Neural cell (in vitro differentiated cells): ENCODE measurements at regions not wholly inside any gene's neighbourhood (a gene's known extent, or its start where the extent isn't known, plus 50 kb on each side); places are given as distances from the start of the nearest gene placed in this dataset.

Source experiments
- H2AFZ ChIP-seq: fragments of 200-600, 300-800 bp; sonication (generic), shearing (Covaris generic); 2 replicates; pipeline ENCODE4 v1.6.0; 2014; ENCODE audit warnings: low read depth, mild to moderate bottlenecking, antibody characterized with exemption, low read length, moderate library complexity
- H3F3A ChIP-seq: fragments of 200-600 bp; shearing (Covaris generic); 2 replicates; pipeline ENCODE4 v1.6.1; 2016; ENCODE audit warnings: mild to moderate bottlenecking, moderate library complexity, mixed read lengths, antibody characterized with exemption, low read length; ENCODE audit not compliant: insufficient read depth, poor library complexity, severe bottlenecking
- H3K27ac ChIP-seq: fragments of 200-600, 300-800 bp; sonication (generic), shearing (Covaris generic); 2 replicates; pipeline ENCODE4 v1.5.1; 2014; ENCODE audit warnings: mild to moderate bottlenecking, low read length, moderate library complexity
- H3K27me3 ChIP-seq: fragments of 300-800, 200-600 bp; sonication (generic), shearing (Covaris generic); 2 replicates; pipeline ENCODE4 v1.6.0; 2014; ENCODE audit warnings: mild to moderate bottlenecking, low read depth, low read length, moderate library complexity; ENCODE audit not compliant: insufficient read depth
- H3K36me3 ChIP-seq: fragments of 300-800, 200-600 bp; sonication (generic), shearing (Covaris generic); 2 replicates; pipeline ENCODE4 v1.5.1; 2014; ENCODE audit warnings: mild to moderate bottlenecking, antibody characterized with exemption, low read length, moderate library complexity; ENCODE audit not compliant: insufficient read depth
- H3K4me2 ChIP-seq: fragments of 300-800, 200-600 bp; sonication (generic), shearing (Covaris generic); 2 replicates; pipeline ENCODE4 v1.6.0; 2014; ENCODE audit warnings: mild to moderate bottlenecking, low read length
- H3K4me3 ChIP-seq: fragments of 300-800, 200-600 bp; sonication (generic), shearing (Covaris generic); 2 replicates; pipeline ENCODE4 v1.5.1; 2014; ENCODE audit warnings: mild to moderate bottlenecking, low read length, moderate library complexity
- H3K79me2 ChIP-seq: fragments of 200-600 bp; shearing (Covaris generic); replicated peaks from 2 replicates; pipeline ENCODE4 v1.6.0; 2014; ENCODE audit warnings: mild to moderate bottlenecking, low read length, moderate library complexity; ENCODE audit not compliant: insufficient read depth
- H3K9ac ChIP-seq: fragments of 300-800, 200-600 bp; sonication (generic), shearing (Covaris generic); 2 replicates; pipeline ENCODE4 v1.6.1; 2016; ENCODE audit warnings: mild to moderate bottlenecking, low read length, mixed read lengths
- H3K9me2 ChIP-seq: fragments of 200-600 bp; shearing (Covaris generic); 2 replicates; pipeline ENCODE4 v1.6.1; 2016; ENCODE audit warnings: mild to moderate bottlenecking, low read length, mixed read lengths; ENCODE audit not compliant: insufficient read depth
- H3K9me3 ChIP-seq: fragments of 200-600, 300-800 bp; sonication (generic), shearing (Covaris generic); 2 replicates; pipeline ENCODE4 v1.6.1; 2016; ENCODE audit warnings: mild to moderate bottlenecking, mixed run types, low read length, moderate library complexity, mixed read lengths
- H4K20me1 ChIP-seq: fragments of 200-600 bp; shearing (Covaris generic); 2 replicates; pipeline ENCODE4 v1.6.1; 2016; ENCODE audit warnings: mild to moderate bottlenecking, mixed run types; ENCODE audit not compliant: insufficient read depth
- EP300 ChIP-seq: fragments of 450-650 bp; conservative IDR thresholded peaks from 2 replicates; pipeline ENCODE4 v1.6.1; 2014; ENCODE audit warnings: antibody characterized with exemption, mild to moderate bottlenecking, moderate library complexity; ENCODE audit not compliant: poor library complexity, severe bottlenecking
- EZH2 ChIP-seq: fragments of 200-600, 300-800 bp; shearing (Covaris generic), sonication (generic); IDR thresholded peaks from 2 replicates; pipeline ENCODE4 v1.6.1; 2014; ENCODE audit warnings: antibody characterized with exemption, low read length, borderline replicate concordance, mild to moderate bottlenecking; ENCODE audit not compliant: insufficient read depth, poor library complexity, severe bottlenecking
- MXI1 ChIP-seq: fragments of 450-650 bp; conservative IDR thresholded peaks from 2 replicates; pipeline ENCODE4 v1.6.1; 2014; ENCODE audit warnings: antibody characterized with exemption, mild to moderate bottlenecking; ENCODE audit not compliant: poor library complexity, severe bottlenecking
- POLR2AphosphoS5 ChIP-seq: IDR thresholded peaks from 2 replicates; pipeline ENCODE4 v1.6.1; 2012
- RAD21 ChIP-seq: fragments of 450-650 bp; conservative IDR thresholded peaks from 2 replicates; pipeline ENCODE4 v1.6.1; 2014; ENCODE audit warnings: antibody characterized with exemption, mild to moderate bottlenecking, moderate library complexity
- REST ChIP-seq: IDR thresholded peaks from 2 replicates; pipeline ENCODE4 v1.6.1; 2012; ENCODE audit warnings: borderline replicate concordance
- SMC3 ChIP-seq: fragments of 450-650 bp; conservative IDR thresholded peaks from 2 replicates; pipeline ENCODE4 v1.6.1; 2014; ENCODE audit warnings: antibody characterized with exemption, mild to moderate bottlenecking, moderate library complexity; ENCODE audit not compliant: poor library complexity
- TAF1 ChIP-seq: IDR thresholded peaks from 2 replicates; pipeline ENCODE4 v1.6.1; 2012; ENCODE audit warnings: low read depth
- TF ChIP-seq, protein P1 (sequence below): fragments of 450-650 bp; IDR thresholded peaks from 2 replicates; pipeline ENCODE4 v1.5.1; 2014; ENCODE audit warnings: antibody characterized with exemption, mild to moderate bottlenecking, moderate library complexity; ENCODE audit not compliant: poor library complexity, severe bottlenecking

DNA sequence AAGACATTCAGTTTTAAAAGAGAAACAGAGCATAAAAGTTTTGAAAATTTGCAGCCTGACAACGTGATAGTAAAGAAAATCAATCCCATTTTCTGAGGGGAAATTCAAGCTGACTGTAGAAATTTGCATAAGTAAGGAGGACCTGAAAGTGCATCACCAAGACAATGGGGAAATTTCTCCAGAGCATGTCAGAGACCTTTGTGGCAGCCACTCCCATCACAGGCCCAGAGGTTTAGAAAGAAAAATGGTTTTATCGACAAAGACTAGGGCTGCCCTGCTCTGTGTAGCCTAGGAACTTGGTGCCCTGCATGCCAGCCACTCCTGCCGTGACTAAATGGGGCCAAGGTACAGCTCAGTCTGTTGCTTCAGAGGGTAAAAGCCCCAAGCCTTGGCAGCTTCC, 1640.2 kb upstream of the PRMT6 start:
- TF ChIP-seq RAD21: no peak
- no peak for TF ChIP-seq POLR2AphosphoS5
- TF ChIP-seq MXI1: no peak
- no peak for TF ChIP-seq EZH2
- TF ChIP-seq EP300: no peak
- TF ChIP-seq, protein P1, sequence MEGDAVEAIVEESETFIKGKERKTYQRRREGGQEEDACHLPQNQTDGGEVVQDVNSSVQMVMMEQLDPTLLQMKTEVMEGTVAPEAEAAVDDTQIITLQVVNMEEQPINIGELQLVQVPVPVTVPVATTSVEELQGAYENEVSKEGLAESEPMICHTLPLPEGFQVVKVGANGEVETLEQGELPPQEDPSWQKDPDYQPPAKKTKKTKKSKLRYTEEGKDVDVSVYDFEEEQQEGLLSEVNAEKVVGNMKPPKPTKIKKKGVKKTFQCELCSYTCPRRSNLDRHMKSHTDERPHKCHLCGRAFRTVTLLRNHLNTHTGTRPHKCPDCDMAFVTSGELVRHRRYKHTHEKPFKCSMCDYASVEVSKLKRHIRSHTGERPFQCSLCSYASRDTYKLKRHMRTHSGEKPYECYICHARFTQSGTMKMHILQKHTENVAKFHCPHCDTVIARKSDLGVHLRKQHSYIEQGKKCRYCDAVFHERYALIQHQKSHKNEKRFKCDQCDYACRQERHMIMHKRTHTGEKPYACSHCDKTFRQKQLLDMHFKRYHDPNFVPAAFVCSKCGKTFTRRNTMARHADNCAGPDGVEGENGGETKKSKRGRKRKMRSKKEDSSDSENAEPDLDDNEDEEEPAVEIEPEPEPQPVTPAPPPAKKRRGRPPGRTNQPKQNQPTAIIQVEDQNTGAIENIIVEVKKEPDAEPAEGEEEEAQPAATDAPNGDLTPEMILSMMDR: no peak
- no peak for TF ChIP-seq TAF1
- TF ChIP-seq SMC3: no peak
- TF ChIP-seq REST: no peak

DNA sequence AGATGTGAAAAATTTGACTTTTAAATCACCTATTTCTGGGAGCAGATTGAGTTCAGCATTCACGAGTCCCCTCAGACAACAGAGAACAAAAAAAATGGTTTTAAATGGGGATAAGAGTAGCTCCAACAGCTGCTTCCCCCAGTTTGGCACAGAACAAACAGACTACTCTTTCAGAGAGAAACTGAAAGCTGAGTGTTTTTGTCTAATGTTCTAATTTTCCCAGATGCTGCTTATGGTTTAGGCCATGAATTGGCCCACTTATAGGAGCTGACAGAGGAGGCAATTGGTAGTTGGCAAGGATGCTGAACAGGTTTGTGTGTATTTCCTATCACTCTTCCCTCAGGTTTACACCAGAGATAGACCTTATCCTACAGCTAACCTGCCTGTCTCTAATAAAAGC, 1637.4 kb upstream of the PRMT6 start:
- no peak for TF ChIP-seq RAD21
- no peak for TF ChIP-seq EP300
- no peak for TF ChIP-seq EZH2
- TF ChIP-seq MXI1: no peak
- TF ChIP-seq REST: no peak
- TF ChIP-seq SMC3: no peak
- TF ChIP-seq, protein P1: no peak
- no peak for TF ChIP-seq POLR2AphosphoS5
- no peak for TF ChIP-seq TAF1
- no peaks in the 10 kb centered on the region for H4K20me1 ChIP-seq
- H3K27me3 ChIP-seq: no peaks in the 10 kb centered on the region
- no peak overlapping the region for H3K27ac ChIP-seq
- no peaks in the 10 kb centered on the region for H3K9me2 ChIP-seq
- H3K4me3 ChIP-seq: no peak overlapping the region
- H3K9ac ChIP-seq: no peak overlapping the region
- H3K36me3 ChIP-seq: no peaks in the 10 kb centered on the region
- no peaks in the 10 kb centered on the region for H3K9me3 ChIP-seq
- H3F3A ChIP-seq: no peaks in the 10 kb centered on the region
- H3K4me2 ChIP-seq: no peak overlapping the region
- H2AFZ ChIP-seq: no peak overlapping the region
- no peaks in the 10 kb centered on the region for H3K79me2 ChIP-seq

More for the DNA sequence above, 1640.2 kb upstream of the PRMT6 start:
- Histone ChIP-seq H3K9ac (no peak overlapping the region), H3K9me3 (no peaks in the 10 kb centered on the region), H4K20me1 (no peaks in the 10 kb centered on the region), H2AFZ (no peak overlapping the region), H3K36me3 (no peaks in the 10 kb centered on the region), H3K27me3 (no peaks in the 10 kb centered on the region), H3K4me2 (no peak overlapping the region), H3K27ac (no peak overlapping the region), H3K9me2 (no peaks in the 10 kb centered on the region), H3K79me2 (no peaks in the 10 kb centered on the region), H3K4me3 (no peak overlapping the region), H3F3A (no peaks in the 10 kb centered on the region)
